ENCODE measurements at regions not wholly inside any gene's neighbourhood (a gene's known extent, or its start where the extent isn't known, plus 50 kb on each side); places are given as distances from the start of the nearest gene placed in this dataset.

DNA sequence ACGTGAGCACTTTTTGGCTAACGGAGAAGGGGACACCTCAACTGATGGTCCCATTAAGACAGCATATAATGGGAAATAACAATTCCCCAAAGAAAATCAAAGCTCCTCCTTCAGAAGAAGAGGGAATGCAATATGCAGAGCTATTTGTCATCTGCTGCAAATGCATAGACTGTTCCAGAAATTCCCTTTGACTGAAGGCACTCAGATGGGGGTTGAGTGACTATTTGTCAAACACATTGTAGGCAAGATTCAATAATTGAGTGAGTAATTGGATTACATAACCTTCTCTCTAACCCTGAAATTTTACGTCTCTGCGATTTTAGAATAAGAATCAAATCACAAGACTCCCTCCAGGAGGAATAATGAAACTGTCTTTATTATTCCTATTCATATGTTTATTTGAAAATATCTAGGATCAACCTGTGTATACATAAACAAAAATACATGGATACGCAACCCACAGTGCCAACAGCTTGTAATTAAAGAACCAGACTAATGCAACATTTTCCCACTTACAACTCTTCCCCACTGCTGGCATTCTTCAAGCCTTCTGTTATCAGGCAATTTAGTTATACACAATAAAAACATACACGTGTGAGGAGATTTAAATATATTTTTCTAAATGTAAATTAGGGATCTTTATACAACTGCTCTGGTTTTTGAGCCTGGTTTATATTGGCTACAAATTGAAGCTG, 256.6 kb downstream of the GBA3 start:
- ChIA-PET CTCF (no interaction called here), POLR2A (no interaction called here)
- TF ChIP-seq, protein P1, sequence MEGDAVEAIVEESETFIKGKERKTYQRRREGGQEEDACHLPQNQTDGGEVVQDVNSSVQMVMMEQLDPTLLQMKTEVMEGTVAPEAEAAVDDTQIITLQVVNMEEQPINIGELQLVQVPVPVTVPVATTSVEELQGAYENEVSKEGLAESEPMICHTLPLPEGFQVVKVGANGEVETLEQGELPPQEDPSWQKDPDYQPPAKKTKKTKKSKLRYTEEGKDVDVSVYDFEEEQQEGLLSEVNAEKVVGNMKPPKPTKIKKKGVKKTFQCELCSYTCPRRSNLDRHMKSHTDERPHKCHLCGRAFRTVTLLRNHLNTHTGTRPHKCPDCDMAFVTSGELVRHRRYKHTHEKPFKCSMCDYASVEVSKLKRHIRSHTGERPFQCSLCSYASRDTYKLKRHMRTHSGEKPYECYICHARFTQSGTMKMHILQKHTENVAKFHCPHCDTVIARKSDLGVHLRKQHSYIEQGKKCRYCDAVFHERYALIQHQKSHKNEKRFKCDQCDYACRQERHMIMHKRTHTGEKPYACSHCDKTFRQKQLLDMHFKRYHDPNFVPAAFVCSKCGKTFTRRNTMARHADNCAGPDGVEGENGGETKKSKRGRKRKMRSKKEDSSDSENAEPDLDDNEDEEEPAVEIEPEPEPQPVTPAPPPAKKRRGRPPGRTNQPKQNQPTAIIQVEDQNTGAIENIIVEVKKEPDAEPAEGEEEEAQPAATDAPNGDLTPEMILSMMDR (IDR thresholded peaks at IDR 0.05; ENCODE audit: control extremely low read depth, extremely low read depth, low read depth, missing control alignments): no peak
- DNase-seq (ENCODE audit: extremely low spot score): no peak

DNA sequence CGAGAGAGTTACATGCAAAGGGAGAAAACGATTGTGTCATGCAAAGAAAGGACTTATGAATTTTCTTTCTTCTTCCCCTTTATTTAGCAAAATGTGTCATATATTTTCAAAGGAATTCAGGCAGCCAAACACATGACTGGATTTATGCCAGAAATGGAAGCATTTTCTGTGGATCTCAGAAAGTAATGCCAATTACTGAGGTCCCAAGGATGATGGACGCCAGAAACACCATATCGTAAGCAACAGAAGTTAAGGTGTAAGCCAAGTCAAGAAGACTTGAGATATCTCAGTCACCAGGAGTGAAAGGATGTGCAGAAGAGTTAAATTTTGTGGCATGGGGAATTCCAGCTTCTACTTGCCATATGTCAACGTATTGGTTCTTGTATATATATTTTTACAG, 255.1 kb downstream of the GBA3 start:
- POLR2A ChIA-PET: no interaction called here

DNA sequence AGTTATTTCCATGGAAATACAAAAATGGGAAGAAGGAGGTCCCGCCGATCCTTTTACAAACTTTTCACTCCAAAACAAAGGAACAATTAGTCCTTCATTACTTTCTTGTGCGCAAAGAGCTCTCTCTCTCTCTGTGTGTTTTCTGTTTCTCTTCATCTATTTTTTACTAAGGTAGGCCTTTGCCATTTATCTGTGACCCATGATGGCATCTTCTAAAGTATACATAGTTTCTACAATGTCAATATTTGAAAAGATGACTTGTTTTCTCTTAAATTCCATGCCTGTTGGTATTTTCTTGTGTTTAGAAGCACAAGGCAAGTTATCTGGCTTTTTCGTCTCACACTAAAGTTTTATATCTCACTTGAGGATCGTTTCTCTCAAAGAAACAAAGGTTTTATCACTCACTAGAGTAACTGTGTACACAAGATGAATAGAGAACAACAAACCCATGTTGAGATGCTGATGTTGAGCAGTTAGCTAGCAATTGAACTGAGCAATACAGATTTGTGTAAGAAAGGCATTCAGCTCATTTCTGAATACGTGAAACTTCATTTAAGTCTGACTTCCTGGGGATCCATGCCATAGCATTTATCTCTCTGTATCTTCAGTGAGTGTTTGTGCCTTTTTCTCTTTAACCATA, 250.3 kb downstream of the GBA3 start:
- POLR2A ChIA-PET: no interaction called here
- TF ChIP-seq, protein P1 (IDR thresholded peaks at IDR 0.05; ENCODE audit: control extremely low read depth, extremely low read depth, low read depth, missing control alignments): no peak
- DNase-seq (ENCODE audit: extremely low spot score): no peak
- CTCF ChIA-PET: interaction anchor here (1.2 to 1.3 kb wide), 2 partner anchors 11 to 28 kb away, joined by 3 read pairs; no protein-coding TSS in a partner anchor

More for the DNA sequence above, 255.1 kb downstream of the GBA3 start:
- TF ChIP-seq, protein P1 (IDR thresholded peaks at IDR 0.05; ENCODE audit: control extremely low read depth, extremely low read depth, low read depth, missing control alignments): no peak
- no peak for DNase-seq (ENCODE audit: extremely low spot score)
- CTCF ChIA-PET: no interaction called here

DNA sequence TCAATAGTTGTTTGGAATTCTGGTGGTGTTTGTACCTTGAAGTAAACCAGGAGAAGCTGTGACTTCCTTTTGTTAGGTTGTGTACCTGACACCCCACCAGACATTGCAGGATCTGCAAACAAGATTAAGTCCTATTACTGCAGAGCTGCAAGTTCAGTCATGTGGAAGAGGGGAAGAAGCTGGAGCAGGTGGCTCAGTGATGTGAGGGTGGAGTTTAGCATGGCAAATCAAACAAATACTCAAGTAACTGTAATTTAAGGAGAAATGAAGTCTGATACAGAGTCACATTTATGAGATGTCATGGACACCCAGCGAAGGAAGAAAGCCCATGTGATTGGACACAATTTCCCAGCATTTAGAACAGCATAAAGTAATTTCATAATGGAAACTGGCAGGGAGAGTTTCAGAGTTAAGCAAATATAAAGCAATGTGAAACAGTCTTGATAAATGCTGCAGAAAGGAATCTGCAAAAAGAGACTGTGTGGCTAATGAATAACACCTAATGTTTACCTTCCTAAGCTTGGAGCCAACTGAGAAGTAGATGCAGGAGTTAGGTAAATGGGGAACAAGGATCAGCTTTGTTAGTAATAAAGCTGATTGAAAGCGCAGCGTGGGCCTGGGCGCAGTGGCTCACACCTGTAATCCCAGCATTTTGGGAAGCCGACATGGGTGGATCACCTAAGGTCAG, 249.1 kb downstream of the GBA3 start:
- no peak for DNase-seq (ENCODE audit: extremely low spot score)
- ChIA-PET CTCF (interaction anchor here (1.3 kb wide), 1 partner anchor 12 kb away, joined by 3 read pairs; no protein-coding TSS in a partner anchor), POLR2A (no interaction called here)

DNA sequence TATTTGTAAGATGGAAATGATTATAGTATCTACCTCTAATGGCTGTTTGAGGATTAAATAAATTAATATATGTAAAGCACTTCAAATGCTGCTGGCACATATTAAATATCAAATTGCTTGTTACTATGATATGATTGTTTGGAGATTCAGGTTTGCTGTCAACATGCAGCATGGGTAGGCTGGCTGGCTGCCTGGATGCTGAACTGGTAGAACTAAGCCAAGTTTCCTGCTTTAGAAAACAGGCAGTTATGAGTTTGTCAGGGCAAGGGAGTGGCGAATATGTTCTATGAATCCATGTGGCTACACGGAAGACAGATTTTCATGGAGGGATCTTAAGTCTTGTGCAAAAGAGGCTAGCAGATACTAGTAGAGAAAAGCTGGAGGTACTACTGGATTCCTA, 239.6 kb downstream of the GBA3 start:
- CTCF ChIA-PET: no interaction called here
- no peak for DNase-seq (ENCODE audit: extremely low spot score)
- POLR2A ChIA-PET: no interaction called here
- TF ChIP-seq, protein P1 (IDR thresholded peaks at IDR 0.05; ENCODE audit: control extremely low read depth, extremely low read depth, low read depth, missing control alignments): no peak

More for the DNA sequence above, 249.1 kb downstream of the GBA3 start:
- TF ChIP-seq, protein P1 (IDR thresholded peaks at IDR 0.05; ENCODE audit: control extremely low read depth, extremely low read depth, low read depth, missing control alignments): no peak

DNA sequence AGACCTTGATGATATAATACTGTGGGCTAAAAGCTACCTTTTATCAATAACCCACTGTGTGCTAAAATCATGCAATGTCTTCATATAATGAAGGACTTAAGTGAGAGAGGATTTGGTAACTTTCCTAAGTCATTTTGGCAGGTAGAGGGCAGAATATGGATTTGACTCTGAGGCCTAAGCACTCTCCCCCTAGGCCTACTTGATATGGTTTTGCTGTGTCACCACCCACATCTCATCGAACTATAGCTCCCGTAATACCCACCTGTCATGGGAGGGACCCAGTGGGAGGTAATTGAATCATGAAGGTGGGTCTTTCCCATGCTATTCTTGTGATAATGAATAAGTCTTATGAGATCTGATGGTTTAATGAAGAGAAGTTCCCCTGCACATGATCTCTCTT, 229.7 kb downstream of the GBA3 start:
- ChIA-PET POLR2A (no interaction called here), CTCF (interaction anchor here (1.6 kb wide), 1 partner anchor 25 kb away, joined by 7 read pairs; no protein-coding TSS in a partner anchor)
- TF ChIP-seq, protein P1 (IDR thresholded peaks at IDR 0.05; ENCODE audit: control extremely low read depth, extremely low read depth, low read depth, missing control alignments): no peak
- no peak for DNase-seq (ENCODE audit: extremely low spot score)

Measured in GM10248 (cell line).